ENCODE measurements at regions not wholly inside any gene's neighbourhood (a gene's known extent, or its start where the extent isn't known, plus 50 kb on each side); places are given as distances from the start of the nearest gene placed in this dataset.
"Not testable (repeated sequence)": the region's sequence is repeated elsewhere in the genome, so short reads cannot be mapped to it uniquely, and the experiment has no call there.

- Histone ChIP-seq H3K4me3 (no peak overlapping the region), H3K9me3 (peaks cover 15% of the 10 kb centered on the region), H3K4me1 (no peaks in the 10 kb centered on the region), H3K27ac (no peak overlapping the region), H3K27me3 (no peaks in the 10 kb centered on the region), H3K36me3 (no peaks in the 10 kb centered on the region)
- no peak for DNase-seq (ENCODE audit: low spot score in 2 of 2)
- no peak for TF ChIP-seq CTCF (IDR thresholded peaks at IDR 0.05)
- TF ChIP-seq EP300 (IDR thresholded peaks at IDR 0.05), result no peak
- TF ChIP-seq POLR2A (IDR thresholded peaks at IDR 0.05), result no peak
- TF ChIP-seq POLR2AphosphoS5 (IDR thresholded peaks at IDR 0.05), result no peak
- WGBS, result 93% methylated on average over 2 of the region's 2 CpGs
These were observed 517.1 kb downstream of the PRKD1 start for GRCh38 chr14:29410581-29410980.

GRCh38 chr14:29414931-29415330 is 512.7 kb downstream of the PRKD1 start:
- not testable (repeated sequence) for H3K36me3 ChIP-seq; H3K4me1 ChIP-seq; H3K27me3 ChIP-seq; DNase-seq (ENCODE audit: low spot score in 2 of 2); H3K9me3 ChIP-seq; H3K4me3 ChIP-seq; H3K27ac ChIP-seq
- 81% methylated on average over 5 of the region's 5 CpGs for WGBS

- Histone ChIP-seq H3K27ac (no peak overlapping the region), H3K4me1 (no peaks in the 10 kb centered on the region), H3K27me3 (no peaks in the 10 kb centered on the region), H3K4me3 (no peak overlapping the region), H3K36me3 (no peaks in the 10 kb centered on the region), H3K9me3 (no peaks in the 10 kb centered on the region)
- no peak for TF ChIP-seq CTCF (IDR thresholded peaks at IDR 0.05)
- TF ChIP-seq POLR2A (IDR thresholded peaks at IDR 0.05), result no peak
- no peak for TF ChIP-seq EP300 (IDR thresholded peaks at IDR 0.05)
- no peak for TF ChIP-seq POLR2AphosphoS5 (IDR thresholded peaks at IDR 0.05)
- WGBS, result 57% methylated on average over 1 of the region's 1 CpG
- DNase-seq (ENCODE audit: low spot score in 2 of 2), result no peak
These were observed 507.9 kb downstream of the PRKD1 start for GRCh38 chr14:29419736-29420135.

GRCh38 chr14:29421156-29421728 is 506.4 kb downstream of the PRKD1 start:
- Histone ChIP-seq H3K4me3 (no peak overlapping the region), H3K27me3 (no peaks in the 10 kb centered on the region), H3K27ac (no peak overlapping the region), H3K4me1 (no peaks in the 10 kb centered on the region), H3K36me3 (no peaks in the 10 kb centered on the region), H3K9me3 (no peaks in the 10 kb centered on the region)
- no peak for DNase-seq (ENCODE audit: low spot score in 2 of 2)
- no peak for TF ChIP-seq POLR2AphosphoS5 (IDR thresholded peaks at IDR 0.05)
- no peak for TF ChIP-seq CTCF (IDR thresholded peaks at IDR 0.05)

GRCh38 chr14:29425705-29426482 is 501.8 kb downstream of the PRKD1 start:
- H3K36me3 ChIP-seq, result no peaks in the 10 kb centered on the region
- TF ChIP-seq POLR2A (IDR thresholded peaks at IDR 0.05) (no peak), POLR2AphosphoS5 (IDR thresholded peaks at IDR 0.05) (no peak), CTCF (IDR thresholded peaks at IDR 0.05) (no peak), EP300 (IDR thresholded peaks at IDR 0.05) (no peak)
- no peak for DNase-seq (ENCODE audit: low spot score in 2 of 2)
- H3K27me3 ChIP-seq, result no peaks in the 10 kb centered on the region
- H3K4me3 ChIP-seq, result no peak overlapping the region
- WGBS, result 49% methylated on average over 5 of the region's 5 CpGs
- no peak overlapping the region for H3K27ac ChIP-seq
- no peaks in the 10 kb centered on the region for H3K4me1 ChIP-seq
- H3K9me3 ChIP-seq, result no peaks in the 10 kb centered on the region

Data from suprapubic skin (tissue), 4 donors.